OCI-LY7 (cell line): ENCODE measurements at regions not wholly inside any gene's neighbourhood (a gene's known extent, or its start where the extent isn't known, plus 50 kb on each side); places are given as distances from the start of the nearest gene placed in this dataset.

Experiments used
- EZH2phosphoT487 ChIP-seq: fragments of 200-600 bp; sonication (generic); IDR thresholded peaks from 2 replicates; pipeline ENCODE4 v1.6.1; 2018; ENCODE audit warnings: low read depth, borderline replicate concordance, mild to moderate bottlenecking, mixed run types, antibody characterized with exemption, low read length, moderate library complexity, mixed read lengths
- TF ChIP-seq, protein P1 (sequence below): fragments of 200-600 bp; sonication (generic); conservative IDR thresholded peaks from 2 replicates; pipeline ENCODE4 v1.5.1; 2014; ENCODE audit warnings: mild to moderate bottlenecking, antibody characterized with exemption, low read length, moderate library complexity, mixed read lengths

DNA sequence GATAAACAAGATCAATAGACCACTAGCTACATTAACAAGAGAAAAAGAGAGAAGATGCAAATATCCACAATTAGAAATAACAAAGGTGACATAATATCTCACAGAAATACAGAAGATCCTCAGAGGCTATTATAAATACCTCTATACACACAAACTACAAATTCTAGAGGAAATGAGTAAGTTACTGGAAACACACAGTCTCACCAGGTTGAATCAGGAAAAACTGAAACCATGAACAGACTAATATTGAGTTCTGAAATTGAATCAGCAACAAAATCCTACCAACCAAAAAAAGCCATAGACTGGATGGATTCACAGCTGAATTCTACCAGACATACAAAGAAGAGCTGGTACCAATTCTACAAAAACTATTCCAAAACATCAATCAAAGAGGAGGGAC, 211.8 kb upstream of the CPEB2 start:
- TF ChIP-seq EZH2phosphoT487, result no peak
- TF ChIP-seq, protein P1, sequence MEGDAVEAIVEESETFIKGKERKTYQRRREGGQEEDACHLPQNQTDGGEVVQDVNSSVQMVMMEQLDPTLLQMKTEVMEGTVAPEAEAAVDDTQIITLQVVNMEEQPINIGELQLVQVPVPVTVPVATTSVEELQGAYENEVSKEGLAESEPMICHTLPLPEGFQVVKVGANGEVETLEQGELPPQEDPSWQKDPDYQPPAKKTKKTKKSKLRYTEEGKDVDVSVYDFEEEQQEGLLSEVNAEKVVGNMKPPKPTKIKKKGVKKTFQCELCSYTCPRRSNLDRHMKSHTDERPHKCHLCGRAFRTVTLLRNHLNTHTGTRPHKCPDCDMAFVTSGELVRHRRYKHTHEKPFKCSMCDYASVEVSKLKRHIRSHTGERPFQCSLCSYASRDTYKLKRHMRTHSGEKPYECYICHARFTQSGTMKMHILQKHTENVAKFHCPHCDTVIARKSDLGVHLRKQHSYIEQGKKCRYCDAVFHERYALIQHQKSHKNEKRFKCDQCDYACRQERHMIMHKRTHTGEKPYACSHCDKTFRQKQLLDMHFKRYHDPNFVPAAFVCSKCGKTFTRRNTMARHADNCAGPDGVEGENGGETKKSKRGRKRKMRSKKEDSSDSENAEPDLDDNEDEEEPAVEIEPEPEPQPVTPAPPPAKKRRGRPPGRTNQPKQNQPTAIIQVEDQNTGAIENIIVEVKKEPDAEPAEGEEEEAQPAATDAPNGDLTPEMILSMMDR, result no peak
